IMR-90 (cell line): ENCODE measurements at regions not wholly inside any gene's neighbourhood (a gene's known extent, or its start where the extent isn't known, plus 50 kb on each side); places are given as distances from the start of the nearest gene placed in this dataset.

ENCODE experiments used
- ATAC-seq: fragments of 200-7000 bp; cut with Tn5 transposase; 2 replicates; pipeline ENCODE4 v1.9.1; 2020; ENCODE audit warnings: low read depth, mild to moderate bottlenecking, moderate library complexity
- BruUV-seq: library from RNA; stranded (reverse); fragments of 400-500 nt; replicated peaks from 2 replicates; lab custom pipeline; 2021; lab: Mats Ljungman, UMichigan
- CTCF ChIA-PET: fragments of 300-600 bp; formaldehyde crosslinking; extraction: SDS; loops from one replicate; lab custom pipeline; 2021; ENCODE audit warnings: antibody characterized with exemption; lab: Yijun Ruan, JAX
- POLR2A ChIA-PET: fragments of 300-600 bp; sonication (Branson Sonifier 250); formaldehyde crosslinking; loops from one replicate; lab custom pipeline; 2022; ENCODE audit warnings: antibody characterized with exemption; ENCODE audit not compliant: unreplicated experiment; lab: Charles Lee
- DNase-seq: peaks from one replicate; pipeline ENCODE4 v3.0.0; 2013
- H2AFZ ChIP-seq: replicated peaks from 2 replicates; pipeline ENCODE3; 2013; ENCODE audit warnings: low read length, mild to moderate bottlenecking; ENCODE audit not compliant: poor library complexity
- H2AK5ac ChIP-seq: 2 replicates; pipeline ENCODE4 v1.6.1; 2013; ENCODE audit warnings: low read depth, low read length, inconsistent platforms
- H2AK9ac ChIP-seq: replicated peaks from 2 replicates; pipeline ENCODE3; 2013; ENCODE audit warnings: mild to moderate bottlenecking, low read depth, low read length, moderate library complexity; ENCODE audit not compliant: poor library complexity
- H2BK120ac ChIP-seq: 2 replicates; pipeline ENCODE4 v1.6.1; 2013; ENCODE audit warnings: low read depth, low read length, inconsistent platforms
- H2BK15ac ChIP-seq: 3 replicates; pipeline ENCODE4 v1.6.1; 2013; ENCODE audit warnings: low read depth, low read length, inconsistent platforms
- H2BK20ac ChIP-seq: 2 replicates; pipeline ENCODE4 v1.6.1; 2013; ENCODE audit warnings: low read depth, mild to moderate bottlenecking, inconsistent platforms, low read length, moderate library complexity
- H2BK5ac ChIP-seq: 2 replicates; pipeline ENCODE4 v1.6.1; 2013; ENCODE audit warnings: mild to moderate bottlenecking, low read depth, low read length, inconsistent platforms; ENCODE audit not compliant: poor library complexity, severe bottlenecking
- H3K14ac ChIP-seq: replicated peaks from 2 replicates; pipeline ENCODE4 v1.6.1; 2013; ENCODE audit warnings: low read depth, low read length, inconsistent platforms
- H3K18ac ChIP-seq: 2 replicates; pipeline ENCODE4 v1.6.1; 2013; ENCODE audit warnings: low read depth, low read length, control low read depth
- H3K23ac ChIP-seq: 2 replicates; pipeline ENCODE4 v1.6.1; 2013; ENCODE audit warnings: low read depth, low read length, inconsistent platforms
- H3K27ac ChIP-seq: 2 replicates; pipeline ENCODE4 v1.5.1; 2013; ENCODE audit warnings: mild to moderate bottlenecking, control low read depth, low read length; ENCODE audit not compliant: insufficient read depth
- H3K27me3 ChIP-seq: 2 replicates; pipeline ENCODE4 v1.6.1; 2013; ENCODE audit warnings: low read length; ENCODE audit not compliant: control insufficient read depth, insufficient read depth
- H3K36me3 ChIP-seq: 2 replicates; pipeline ENCODE4 v1.6.1; 2013; ENCODE audit warnings: low read length, mixed read lengths; ENCODE audit not compliant: control insufficient read depth, insufficient read depth
- H3K4ac ChIP-seq: 2 replicates; pipeline ENCODE4 v1.6.1; 2013; ENCODE audit warnings: low read depth, low read length, inconsistent platforms
- H3K4me1 ChIP-seq: 2 replicates; pipeline ENCODE4 v1.6.1; 2013; ENCODE audit warnings: low read length, mixed read lengths; ENCODE audit not compliant: control insufficient read depth, insufficient read depth
- H3K4me2 ChIP-seq: 2 replicates; pipeline ENCODE4 v1.6.1; 2013; ENCODE audit warnings: low read depth, mild to moderate bottlenecking, control low read depth, low read length, moderate library complexity
- H3K4me3 ChIP-seq: 2 replicates; pipeline ENCODE4 v1.5.1; 2013; ENCODE audit warnings: low read depth, mild to moderate bottlenecking, control low read depth, low read length, moderate library complexity; ENCODE audit not compliant: insufficient read depth
- H3K56ac ChIP-seq: 2 replicates; pipeline ENCODE4 v1.6.1; 2013; ENCODE audit warnings: low read length, inconsistent platforms; ENCODE audit not compliant: insufficient read depth; ENCODE audit errors: extremely low read depth
- H3K79me1 ChIP-seq, 2 experiments: 2 replicates each; pipeline ENCODE4 v1.6.1; 2013; ENCODE audit warnings: low read length in 2 of 2, inconsistent platforms in 1 of 2, low read depth in 1 of 2
- H3K9ac ChIP-seq: 2 replicates; pipeline ENCODE4 v1.6.1; 2013; ENCODE audit warnings: low read depth, low read length, control low read depth
- H3K9me1 ChIP-seq: 2 replicates; pipeline ENCODE4 v1.6.1; 2013; ENCODE audit warnings: low read length, inconsistent platforms; ENCODE audit not compliant: insufficient read depth
- H3K9me3 ChIP-seq: 2 replicates; pipeline ENCODE4 v1.6.1; 2013; ENCODE audit warnings: low read length; ENCODE audit not compliant: control insufficient read depth, insufficient read depth
- H4K20me1 ChIP-seq: 2 replicates; pipeline ENCODE4 v1.6.1; 2013; ENCODE audit warnings: low read length, inconsistent platforms; ENCODE audit not compliant: insufficient read depth
- H4K5ac ChIP-seq: 2 replicates; pipeline ENCODE4 v1.6.1; 2013; ENCODE audit warnings: mild to moderate bottlenecking, low read depth, low read length, control low read depth
- H4K8ac ChIP-seq, 2 experiments: 2 replicates each; pipeline ENCODE4 v1.6.1; 2013; ENCODE audit warnings: low read depth in 2 of 2, low read length in 2 of 2, control low read depth in 1 of 2, inconsistent platforms in 1 of 2
- H4K91ac ChIP-seq: 2 replicates; pipeline ENCODE4 v1.6.1; 2013; ENCODE audit warnings: low read depth, low read length, inconsistent platforms; ENCODE audit not compliant: insufficient read depth
- FOS ChIP-seq: fragments of 150-350 bp; IDR thresholded peaks from 2 replicates; pipeline ENCODE4 v1.6.1; 2016; ENCODE audit warnings: low read depth, low read length
- MXI1 ChIP-seq: IDR thresholded peaks from 2 replicates; pipeline ENCODE4 v1.6.1; 2012; ENCODE audit warnings: low read depth, mild to moderate bottlenecking, low read length, moderate library complexity, borderline replicate concordance
- RAD21 ChIP-seq: IDR thresholded peaks from 2 replicates; pipeline ENCODE4 v1.6.1; 2012; ENCODE audit warnings: low read length, improper control_type of control experiment
- USF2 ChIP-seq: fragments of 150-350 bp; IDR thresholded peaks from 2 replicates; pipeline ENCODE4 v1.6.1; 2017; ENCODE audit warnings: mild to moderate bottlenecking, antibody characterized with exemption, low read length, low read depth
- WGBS, 2 experiments: methylation state at CpG; one replicate each; pipeline versions ENCODE4 v1.1.5 to v1.1.7; 2013; ENCODE audit warnings: missing lambda C conversion rate in 2 of 2; ENCODE audit not compliant: insufficient read length in 1 of 2; ENCODE audit errors: extremely low coverage in 2 of 2; 5-methylcytosine and 5-hydroxymethylcytosine counted together
- dilution Hi-C: fragments of 300-500 bp; cut with HindIII; formaldehyde crosslinking; loops from one replicate; pipeline ENCODE4 v1.14.3; 2018; ENCODE audit warnings: low sequenced_read_pairs; ENCODE audit not compliant: unreplicated experiment
- in situ Hi-C: fragments of 300-500 bp; cut with MboI; formaldehyde crosslinking; loops from 3 replicates; pipeline ENCODE4 v1.14.3; 2019; ENCODE audit warnings: low sequenced_read_pairs, inconsistent platforms, mixed read lengths
- intact Hi-C: fragments of 100-400 bp; cut with micrococcal nuclease; formaldehyde crosslinking; loops from 2 replicates; pipeline ENCODE4 v1.10.0; 2022

- no peaks in the 10 kb centered on the region for H3K79me1 ChIP-seq
- H2AK9ac ChIP-seq = no peak overlapping the region
- no peak overlapping the region for H3K4me2 ChIP-seq
- H3K14ac ChIP-seq = no peak overlapping the region
- H3K27ac ChIP-seq = no peak overlapping the region
- TF ChIP-seq FOS (no peak), RAD21 (no peak), USF2 (no peak), MXI1 (no peak)
- H4K20me1 ChIP-seq = no peaks in the 10 kb centered on the region
- ChIA-PET POLR2A (no interaction called here), CTCF (no interaction called here)
- H3K9me3 ChIP-seq = peaks cover 57% of the 10 kb centered on the region
- no peaks in the 10 kb centered on the region for H3K36me3 ChIP-seq
- H2BK15ac ChIP-seq = no peak overlapping the region
- no peak overlapping the region for H3K9ac ChIP-seq
- DNase-seq (no peak), ATAC-seq (no peak)
- dilution Hi-C loops = no loop called here
- no peaks in the 10 kb centered on the region for H3K9me1 ChIP-seq
- in situ Hi-C loops = no loop called here
- H3K56ac ChIP-seq = no peak overlapping the region
- H3K4me3 ChIP-seq = no peak overlapping the region
- H2AK5ac ChIP-seq = no peak overlapping the region
- no peak overlapping the region for H4K8ac ChIP-seq
- H2AFZ ChIP-seq = no peak overlapping the region
- no peaks in the 10 kb centered on the region for H3K27me3 ChIP-seq
- intact Hi-C loops = no loop called here
- H2BK5ac ChIP-seq = no peak overlapping the region
- H2BK120ac ChIP-seq = no peak overlapping the region
- H4K5ac ChIP-seq = no peak overlapping the region
- no peak overlapping the region for H2BK20ac ChIP-seq
- no peak overlapping the region for H3K18ac ChIP-seq
- no peak overlapping the region for H3K23ac ChIP-seq
- no peaks in the 10 kb centered on the region for H3K4me1 ChIP-seq
- no peak overlapping the region for H4K91ac ChIP-seq
- H3K4ac ChIP-seq = no peak overlapping the region
- WGBS, 2 experiments = no CpG with 5 or more reads among the region's 6 CpGs
- no TSS peak for BruUV-seq
These were observed 196.4 kb upstream of the HDAC4 start for GRCh38 chr2:239597216-239597615.
